ENCODE measurements at regions not wholly inside any gene's neighbourhood (a gene's known extent, or its start where the extent isn't known, plus 50 kb on each side); places are given as distances from the start of the nearest gene placed in this dataset.

DNA sequence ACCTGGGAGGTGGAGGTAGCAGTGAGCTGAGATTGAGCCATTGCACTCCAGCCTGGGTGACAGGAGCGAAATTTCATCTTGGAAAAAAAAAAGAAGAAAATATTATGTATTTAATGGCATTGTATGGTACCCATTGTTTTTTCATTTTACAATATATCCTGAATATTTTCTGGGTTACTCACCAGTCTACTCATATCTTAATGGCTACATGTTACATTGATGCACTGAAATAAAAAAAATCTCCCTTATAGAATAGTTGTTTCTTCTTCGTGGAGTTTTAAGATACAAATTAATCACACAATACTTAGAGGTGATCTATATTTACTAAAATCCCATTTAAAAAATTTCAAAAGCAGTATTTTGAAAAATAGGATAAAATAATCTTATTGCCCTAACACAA is 66.3 kb upstream of the XPO1 start:
- TF ChIP-seq, protein P1, sequence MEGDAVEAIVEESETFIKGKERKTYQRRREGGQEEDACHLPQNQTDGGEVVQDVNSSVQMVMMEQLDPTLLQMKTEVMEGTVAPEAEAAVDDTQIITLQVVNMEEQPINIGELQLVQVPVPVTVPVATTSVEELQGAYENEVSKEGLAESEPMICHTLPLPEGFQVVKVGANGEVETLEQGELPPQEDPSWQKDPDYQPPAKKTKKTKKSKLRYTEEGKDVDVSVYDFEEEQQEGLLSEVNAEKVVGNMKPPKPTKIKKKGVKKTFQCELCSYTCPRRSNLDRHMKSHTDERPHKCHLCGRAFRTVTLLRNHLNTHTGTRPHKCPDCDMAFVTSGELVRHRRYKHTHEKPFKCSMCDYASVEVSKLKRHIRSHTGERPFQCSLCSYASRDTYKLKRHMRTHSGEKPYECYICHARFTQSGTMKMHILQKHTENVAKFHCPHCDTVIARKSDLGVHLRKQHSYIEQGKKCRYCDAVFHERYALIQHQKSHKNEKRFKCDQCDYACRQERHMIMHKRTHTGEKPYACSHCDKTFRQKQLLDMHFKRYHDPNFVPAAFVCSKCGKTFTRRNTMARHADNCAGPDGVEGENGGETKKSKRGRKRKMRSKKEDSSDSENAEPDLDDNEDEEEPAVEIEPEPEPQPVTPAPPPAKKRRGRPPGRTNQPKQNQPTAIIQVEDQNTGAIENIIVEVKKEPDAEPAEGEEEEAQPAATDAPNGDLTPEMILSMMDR (conservative IDR thresholded peaks at IDR 0.05 in 1 of 2, IDR thresholded peaks at IDR 0.05 in 1 of 2; ENCODE audit: extremely low read depth in 1 of 2, insufficient read depth in 1 of 2, low read depth in 1 of 2, low read length in 2 of 2): no peak
- no peak for TF ChIP-seq EZH2 (IDR thresholded peaks at IDR 0.05; ENCODE audit: borderline replicate concordance, low read length)
